AG10803 (cell line): ENCODE measurements at regions not wholly inside any gene's neighbourhood (a gene's known extent, or its start where the extent isn't known, plus 50 kb on each side); places are given as distances from the start of the nearest gene placed in this dataset.

Experiments
- DNase-seq: peaks from one replicate; pipeline ENCODE4 v3.0.0; 2010; ENCODE audit warnings: low read depth
- H3K4me3 ChIP-seq: 2 replicates; pipeline ENCODE4 v1.5.1; 2011; ENCODE audit warnings: mild to moderate bottlenecking, low read length, control low read depth
- TF ChIP-seq, protein P1 (sequence below): conservative IDR thresholded peaks from 2 replicates; pipeline ENCODE4 v1.5.1; 2011; ENCODE audit warnings: mild to moderate bottlenecking, low read length, control low read depth, inconsistent platforms

DNA sequence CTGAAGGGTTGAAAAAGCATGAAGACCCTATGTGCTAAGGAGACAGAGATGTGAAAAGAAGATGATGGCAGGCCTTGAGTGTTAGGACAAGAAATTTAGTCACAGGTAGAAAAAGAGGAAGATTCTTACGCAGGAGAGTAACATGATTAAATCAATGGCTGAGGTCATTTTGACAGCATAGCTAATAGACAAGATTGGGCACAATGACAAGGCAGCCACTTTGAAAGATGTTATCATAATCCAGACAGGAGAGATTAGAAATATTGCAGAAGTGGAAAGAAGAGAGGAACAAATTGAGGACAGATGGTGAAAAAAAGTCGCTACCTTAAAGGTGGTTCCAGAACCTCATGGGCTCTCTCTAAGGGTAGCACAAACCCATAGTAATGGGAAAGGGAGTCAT lies 228.8 kb upstream of the DDHD1 start:
- no peak overlapping the region for H3K4me3 ChIP-seq
- no peak for DNase-seq

DNA sequence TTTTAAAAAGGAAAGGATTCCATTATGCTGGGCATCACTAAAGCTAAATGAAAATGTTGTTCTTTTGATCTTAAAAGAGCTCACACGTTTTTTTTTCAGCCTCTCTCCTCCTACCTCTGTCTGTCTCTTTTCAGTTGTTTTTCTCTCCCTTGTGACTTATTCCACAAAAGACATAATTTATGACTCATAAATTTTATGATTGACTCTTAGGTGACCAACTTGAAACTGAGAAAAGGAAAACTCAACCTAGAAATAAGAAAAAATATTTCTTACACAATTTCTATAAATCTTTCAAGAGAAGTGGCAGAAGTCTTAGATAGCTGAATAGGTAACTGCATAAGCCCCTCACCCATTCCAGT lies 227.7 kb upstream of the DDHD1 start:
- no peak for DNase-seq
- TF ChIP-seq, protein P1, sequence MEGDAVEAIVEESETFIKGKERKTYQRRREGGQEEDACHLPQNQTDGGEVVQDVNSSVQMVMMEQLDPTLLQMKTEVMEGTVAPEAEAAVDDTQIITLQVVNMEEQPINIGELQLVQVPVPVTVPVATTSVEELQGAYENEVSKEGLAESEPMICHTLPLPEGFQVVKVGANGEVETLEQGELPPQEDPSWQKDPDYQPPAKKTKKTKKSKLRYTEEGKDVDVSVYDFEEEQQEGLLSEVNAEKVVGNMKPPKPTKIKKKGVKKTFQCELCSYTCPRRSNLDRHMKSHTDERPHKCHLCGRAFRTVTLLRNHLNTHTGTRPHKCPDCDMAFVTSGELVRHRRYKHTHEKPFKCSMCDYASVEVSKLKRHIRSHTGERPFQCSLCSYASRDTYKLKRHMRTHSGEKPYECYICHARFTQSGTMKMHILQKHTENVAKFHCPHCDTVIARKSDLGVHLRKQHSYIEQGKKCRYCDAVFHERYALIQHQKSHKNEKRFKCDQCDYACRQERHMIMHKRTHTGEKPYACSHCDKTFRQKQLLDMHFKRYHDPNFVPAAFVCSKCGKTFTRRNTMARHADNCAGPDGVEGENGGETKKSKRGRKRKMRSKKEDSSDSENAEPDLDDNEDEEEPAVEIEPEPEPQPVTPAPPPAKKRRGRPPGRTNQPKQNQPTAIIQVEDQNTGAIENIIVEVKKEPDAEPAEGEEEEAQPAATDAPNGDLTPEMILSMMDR: no peak
- no peak overlapping the region for H3K4me3 ChIP-seq

More for the DNA sequence above, 228.8 kb upstream of the DDHD1 start:
- TF ChIP-seq, protein P1: no peak

DNA sequence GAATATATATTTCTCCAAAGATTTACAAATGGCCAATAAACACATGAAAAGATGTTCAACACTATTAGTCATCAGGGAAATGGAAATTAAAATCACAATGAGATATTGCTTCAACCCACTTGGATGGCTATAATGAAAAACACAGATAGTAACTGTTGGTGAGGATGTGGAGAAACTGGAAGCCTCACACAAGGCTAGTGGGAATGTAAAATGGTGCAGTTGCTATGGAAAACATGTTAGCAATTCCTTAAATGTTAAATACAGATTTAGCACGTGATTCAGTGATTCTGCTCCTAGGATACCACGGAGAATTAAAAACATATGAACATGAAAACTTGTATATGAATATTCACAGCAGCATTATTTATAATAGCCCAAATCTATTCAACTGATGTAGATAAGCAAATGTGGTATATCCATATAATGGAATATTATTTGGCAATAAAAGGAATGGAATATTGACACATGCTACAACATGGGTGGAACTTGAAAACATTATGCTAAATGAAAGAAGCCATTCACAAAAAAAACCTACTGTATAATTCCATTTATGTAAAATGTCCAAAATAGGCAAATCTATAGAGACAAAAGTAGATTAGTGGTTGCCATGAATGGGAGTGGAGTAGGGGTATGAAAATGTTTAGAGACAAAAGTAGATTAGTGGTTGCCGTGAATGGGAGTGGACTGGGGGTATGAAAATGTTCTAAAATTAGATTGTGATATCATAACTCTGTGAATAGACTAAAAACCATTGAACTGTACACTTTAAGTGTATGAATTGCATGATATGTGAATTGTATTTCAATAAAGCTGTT lies 227.1 kb upstream of the DDHD1 start:
- H3K4me3 ChIP-seq: no peak overlapping the region
- peak; percentile 56 for DNase-seq
- TF ChIP-seq, protein P1: no peak

- DNase-seq: no peak
- TF ChIP-seq, protein P1: no peak
- no peak overlapping the region for H3K4me3 ChIP-seq
Observed at GRCh38 chr14:53378142-53378541, 225.0 kb upstream of the DDHD1 start.

GRCh38 chr14:53376064-53376463 lies 222.9 kb upstream of the DDHD1 start:
- no peak overlapping the region for H3K4me3 ChIP-seq
- DNase-seq: no peak
- TF ChIP-seq, protein P1: no peak

- TF ChIP-seq, protein P1: no peak
- no peak overlapping the region for H3K4me3 ChIP-seq
- DNase-seq: no peak
Observed at GRCh38 chr14:53375599-53375998, 222.5 kb upstream of the DDHD1 start.

DNA sequence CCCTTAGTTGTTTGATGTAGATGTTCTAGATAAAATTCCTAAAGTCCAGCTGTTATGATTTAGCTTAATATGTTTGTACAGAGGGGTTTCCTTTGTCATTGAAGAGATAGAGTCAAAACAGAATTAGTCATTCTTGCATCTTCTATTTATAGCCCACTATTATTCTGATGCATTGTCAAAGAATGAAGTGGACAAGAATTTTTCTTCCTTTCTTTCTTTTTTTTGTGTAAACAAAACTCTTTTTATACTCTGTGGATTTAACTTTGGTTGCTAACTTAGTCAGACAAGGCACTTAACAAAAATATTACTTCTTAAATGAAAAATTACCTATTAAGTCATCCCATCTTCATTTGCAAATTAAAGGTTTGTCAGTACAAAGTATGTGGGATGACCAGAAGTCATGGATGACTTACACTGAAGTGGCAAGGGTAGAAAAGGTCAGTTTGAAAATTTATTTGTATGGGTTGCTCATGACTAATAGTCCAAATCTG lies 215.6 kb upstream of the DDHD1 start:
- no peak overlapping the region for H3K4me3 ChIP-seq
- TF ChIP-seq, protein P1: no peak
- DNase-seq: peak; percentile 82
